ENCODE measurements at regions not wholly inside any gene's neighbourhood (a gene's known extent, or its start where the extent isn't known, plus 50 kb on each side); places are given as distances from the start of the nearest gene placed in this dataset.

- H3K4me1 ChIP-seq (ENCODE audit: insufficient read depth, poor library complexity, severe bottlenecking): no peaks in the 10 kb centered on the region
Observed at GRCh38 chr7:35581605-35582210, 113.2 kb downstream of the HERPUD2 start.

GRCh38 chr7:35576031-35576573, 118.8 kb downstream of the HERPUD2 start:
- no peak for ATAC-seq (ENCODE audit: low read depth)
- H3K36me3 ChIP-seq (ENCODE audit: low read depth): no peaks in the 10 kb centered on the region
- no peak overlapping the region for H3K27ac ChIP-seq (ENCODE audit: poor library complexity, severe bottlenecking)
- no peak overlapping the region for H3K4me3 ChIP-seq (ENCODE audit: severe bottlenecking)
- TF ChIP-seq CTCF (IDR thresholded peaks at IDR 0.05; ENCODE audit: poor library complexity, severe bottlenecking): no peak
- no peak for DNase-seq (ENCODE audit: low spot score)
- no peaks in the 10 kb centered on the region for H3K9me3 ChIP-seq (ENCODE audit: severe bottlenecking)
- H3K4me1 ChIP-seq (ENCODE audit: insufficient read depth, poor library complexity, severe bottlenecking): no peaks in the 10 kb centered on the region
- no peaks in the 10 kb centered on the region for H3K27me3 ChIP-seq (ENCODE audit: insufficient read depth, poor library complexity, severe bottlenecking)

More at GRCh38 chr7:35581605-35582210, 113.2 kb downstream of the HERPUD2 start:
- no peak overlapping the region for H3K27ac ChIP-seq (ENCODE audit: poor library complexity, severe bottlenecking)
- H3K27me3 ChIP-seq (ENCODE audit: insufficient read depth, poor library complexity, severe bottlenecking): no peaks in the 10 kb centered on the region
- H3K9me3 ChIP-seq (ENCODE audit: severe bottlenecking): no peaks in the 10 kb centered on the region
- DNase-seq (ENCODE audit: low spot score) (no peak), ATAC-seq (ENCODE audit: low read depth) (no peak)
- no peak for TF ChIP-seq CTCF (IDR thresholded peaks at IDR 0.05; ENCODE audit: poor library complexity, severe bottlenecking)
- H3K4me3 ChIP-seq (ENCODE audit: severe bottlenecking): no peak overlapping the region
- no peaks in the 10 kb centered on the region for H3K36me3 ChIP-seq (ENCODE audit: low read depth)

- H3K4me3 ChIP-seq (ENCODE audit: severe bottlenecking): no peak overlapping the region
- no peaks in the 10 kb centered on the region for H3K27me3 ChIP-seq (ENCODE audit: insufficient read depth, poor library complexity, severe bottlenecking)
- H3K27ac ChIP-seq (ENCODE audit: poor library complexity, severe bottlenecking): no peak overlapping the region
- no peaks in the 10 kb centered on the region for H3K36me3 ChIP-seq (ENCODE audit: low read depth)
- no peaks in the 10 kb centered on the region for H3K9me3 ChIP-seq (ENCODE audit: severe bottlenecking)
- no peak for TF ChIP-seq CTCF (IDR thresholded peaks at IDR 0.05; ENCODE audit: poor library complexity, severe bottlenecking)
- DNase-seq (ENCODE audit: low spot score) (no peak), ATAC-seq (ENCODE audit: low read depth) (no peak)
- no peaks in the 10 kb centered on the region for H3K4me1 ChIP-seq (ENCODE audit: insufficient read depth, poor library complexity, severe bottlenecking)
Observed at GRCh38 chr7:35571611-35572240, 123.2 kb downstream of the HERPUD2 start.

GRCh38 chr7:35570937-35571336, 124.0 kb downstream of the HERPUD2 start:
- Histone ChIP-seq H3K27me3 (ENCODE audit: insufficient read depth, poor library complexity, severe bottlenecking) (no peaks in the 10 kb centered on the region), H3K27ac (ENCODE audit: poor library complexity, severe bottlenecking) (no peak overlapping the region), H3K36me3 (ENCODE audit: low read depth) (no peaks in the 10 kb centered on the region), H3K4me1 (ENCODE audit: insufficient read depth, poor library complexity, severe bottlenecking) (no peaks in the 10 kb centered on the region), H3K4me3 (ENCODE audit: severe bottlenecking) (no peak overlapping the region), H3K9me3 (ENCODE audit: severe bottlenecking) (no peaks in the 10 kb centered on the region)
- no peak for TF ChIP-seq CTCF (IDR thresholded peaks at IDR 0.05; ENCODE audit: poor library complexity, severe bottlenecking)
- no peak for ATAC-seq (ENCODE audit: low read depth)
- DNase-seq (ENCODE audit: low spot score): no peak

GRCh38 chr7:35565927-35566326, 129.0 kb downstream of the HERPUD2 start:
- no peaks in the 10 kb centered on the region for H3K36me3 ChIP-seq (ENCODE audit: low read depth)
- no peaks in the 10 kb centered on the region for H3K27me3 ChIP-seq (ENCODE audit: insufficient read depth, poor library complexity, severe bottlenecking)
- TF ChIP-seq CTCF (IDR thresholded peaks at IDR 0.05; ENCODE audit: poor library complexity, severe bottlenecking): no peak
- DNase-seq (ENCODE audit: low spot score) (no peak), ATAC-seq (ENCODE audit: low read depth) (no peak)
- H3K4me1 ChIP-seq (ENCODE audit: insufficient read depth, poor library complexity, severe bottlenecking): no peaks in the 10 kb centered on the region
- no peak overlapping the region for H3K4me3 ChIP-seq (ENCODE audit: severe bottlenecking)
- no peaks in the 10 kb centered on the region for H3K9me3 ChIP-seq (ENCODE audit: severe bottlenecking)
- H3K27ac ChIP-seq (ENCODE audit: poor library complexity, severe bottlenecking): no peak overlapping the region
